Caco-2 (cell line): ENCODE measurements at regions not wholly inside any gene's neighbourhood (a gene's known extent, or its start where the extent isn't known, plus 50 kb on each side); places are given as distances from the start of the nearest gene placed in this dataset.

Source experiments
- BruUV-seq: library from RNA; stranded (reverse); fragments of 400-500 nt; replicated peaks from 2 replicates; lab custom pipeline; 2021; lab: Mats Ljungman, UMichigan
- CTCF ChIA-PET: fragments of 300-600 bp; sonication (Branson Sonifier 250); formaldehyde crosslinking; loops from one replicate; lab custom pipeline; 2022; ENCODE audit warnings: antibody characterized with exemption; lab: Charles Lee
- POLR2A ChIA-PET: fragments of 300-600 bp; sonication (Branson Sonifier 250); formaldehyde crosslinking; loops from one replicate; lab custom pipeline; 2022; ENCODE audit warnings: antibody characterized with exemption; lab: Charles Lee
- DNase-seq, 2 experiments: peaks; one replicate each; pipeline versions ENCODE4 v3.0.0 to v3.0.0-alpha.2; 2020 to 2022
- H3K27me3 ChIP-seq: replicated peaks from 2 replicates; pipeline ENCODE4 v1.6.0; 2011; ENCODE audit warnings: low read length; ENCODE audit not compliant: control insufficient read depth, insufficient read depth
- H3K36me3 ChIP-seq: 2 replicates; pipeline ENCODE4 v1.5.1; 2011; ENCODE audit warnings: low read length; ENCODE audit not compliant: control insufficient read depth, insufficient read depth
- H3K4me1 ChIP-seq: fragments of 250-450 bp; sonication (Bioruptor Pico); 2 replicates; pipeline ENCODE4 v1.5.1; 2020; ENCODE audit warnings: mild to moderate bottlenecking
- H3K4me3 ChIP-seq: 2 replicates; pipeline ENCODE4 v1.5.1; 2011; ENCODE audit warnings: low read depth, mild to moderate bottlenecking, control low read depth, low read length
- H3K9me3 ChIP-seq: fragments of 250-450 bp; sonication (Bioruptor Pico); 2 replicates; pipeline ENCODE4 v1.5.1; 2020; ENCODE audit warnings: mild to moderate bottlenecking, moderate library complexity
- H3K27ac Mint-ChIP-seq: one replicate; pipeline ENCODE4 v1.8.0; 2022; ENCODE audit warnings: mixed read lengths; ENCODE audit not compliant: unreplicated experiment
- H3K27me3 Mint-ChIP-seq: one replicate; pipeline ENCODE4 v1.8.0; 2022; ENCODE audit warnings: mixed read lengths; ENCODE audit not compliant: insufficient read depth, unreplicated experiment
- H3K36me3 Mint-ChIP-seq: one replicate; pipeline ENCODE4 v1.8.0; 2022; ENCODE audit warnings: mild to moderate bottlenecking, mixed read lengths; ENCODE audit not compliant: insufficient read depth, unreplicated experiment
- H3K4me1 Mint-ChIP-seq: one replicate; pipeline ENCODE4 v1.8.0; 2022; ENCODE audit warnings: low read depth, mixed read lengths; ENCODE audit not compliant: unreplicated experiment
- H3K4me3 Mint-ChIP-seq: one replicate; pipeline ENCODE4 v1.8.0; 2022; ENCODE audit warnings: mild to moderate bottlenecking, moderate library complexity, mixed read lengths; ENCODE audit not compliant: unreplicated experiment
- H3K9me3 Mint-ChIP-seq: one replicate; pipeline ENCODE4 v1.8.0; 2022; ENCODE audit warnings: mixed read lengths; ENCODE audit not compliant: unreplicated experiment
- intact Hi-C: fragments of 100-400 bp; cut with micrococcal nuclease; formaldehyde crosslinking; loops from one replicate; pipeline ENCODE4 v1.10.0; 2022; ENCODE audit not compliant: unreplicated experiment
- TF ChIP-seq, protein P1 (sequence below), 2 experiments: fragments of 200-600 bp in 1 of 2; IDR thresholded peaks; 1 replicate in 1 of 2; 2 replicates in 1 of 2; pipeline versions ENCODE4 v1.5.1 to v1.8.0; 2011 to 2022; ENCODE audit warnings: antibody characterized with exemption in 1 of 2, control low read depth in 1 of 2, inconsistent platforms in 1 of 2, low read depth in 1 of 2, low read length in 1 of 2, mild to moderate bottlenecking in 1 of 2, moderate library complexity in 1 of 2; ENCODE audit not compliant: insufficient read depth in 1 of 2, severe bottlenecking in 1 of 2, unreplicated experiment in 1 of 2

DNA sequence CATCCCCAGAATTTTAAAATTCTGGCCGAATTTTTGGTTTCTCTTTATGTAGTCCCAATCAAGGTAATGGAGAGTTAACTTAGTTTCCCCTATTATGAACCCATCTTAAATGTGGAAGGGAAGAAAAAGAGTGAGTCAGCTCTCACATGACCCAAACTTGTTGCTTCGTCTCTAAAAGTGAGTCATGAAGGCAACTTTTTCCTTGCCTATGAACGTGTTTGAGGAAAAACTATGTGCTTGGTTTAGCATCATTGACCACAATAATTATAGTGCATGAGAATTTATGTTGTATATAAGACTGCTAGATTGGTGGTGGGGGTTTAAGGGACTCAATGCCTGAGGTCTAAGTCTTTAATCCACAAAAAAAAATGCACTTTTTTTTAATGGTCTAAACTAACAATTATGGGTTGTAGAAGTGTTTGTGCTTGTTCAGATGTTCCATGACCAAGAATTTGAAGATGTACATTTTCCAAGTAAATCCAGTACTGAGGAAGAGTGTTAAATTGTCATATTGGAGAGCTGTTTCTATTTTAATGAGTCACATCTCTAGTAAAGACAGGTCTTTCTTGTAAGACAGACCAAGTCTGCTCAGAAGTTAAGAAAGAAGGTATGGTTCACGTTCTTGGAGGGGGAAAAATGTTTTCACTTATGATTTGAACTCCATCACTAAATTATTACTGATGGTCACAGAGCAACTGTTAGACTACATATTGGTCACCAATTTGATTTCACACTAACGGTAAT, 409.9 kb upstream of the MARCKS start:
- no peak overlapping the region for H3K27ac Mint-ChIP-seq
- POLR2A ChIA-PET: no interaction called here

DNA sequence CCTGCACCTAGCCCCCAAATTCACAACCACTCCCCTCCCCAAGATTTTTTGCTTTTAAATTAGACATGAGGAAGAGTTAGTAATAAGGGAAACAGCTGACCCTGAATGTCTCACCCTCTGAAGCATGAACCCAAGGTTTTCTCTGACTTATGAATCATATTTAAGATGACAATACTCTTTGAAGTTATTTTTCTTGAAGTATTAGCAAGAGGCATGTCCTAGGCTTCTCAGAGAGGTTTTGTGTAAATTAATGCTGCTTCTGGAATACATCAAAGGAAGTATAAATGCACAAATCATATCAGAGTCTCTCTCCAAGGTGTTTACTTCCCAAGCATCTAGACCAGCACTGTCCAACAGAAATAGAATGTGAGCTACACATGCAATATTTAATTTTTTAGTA, 408.1 kb upstream of the MARCKS start:
- POLR2A ChIA-PET: no interaction called here
- CTCF ChIA-PET: no interaction called here
- DNase-seq: no peak
- no peaks in the 10 kb centered on the region for H3K36me3 ChIP-seq
- no peak overlapping the region for H3K4me3 Mint-ChIP-seq
- no peaks in the 10 kb centered on the region for H3K36me3 Mint-ChIP-seq
- TF ChIP-seq, protein P1, sequence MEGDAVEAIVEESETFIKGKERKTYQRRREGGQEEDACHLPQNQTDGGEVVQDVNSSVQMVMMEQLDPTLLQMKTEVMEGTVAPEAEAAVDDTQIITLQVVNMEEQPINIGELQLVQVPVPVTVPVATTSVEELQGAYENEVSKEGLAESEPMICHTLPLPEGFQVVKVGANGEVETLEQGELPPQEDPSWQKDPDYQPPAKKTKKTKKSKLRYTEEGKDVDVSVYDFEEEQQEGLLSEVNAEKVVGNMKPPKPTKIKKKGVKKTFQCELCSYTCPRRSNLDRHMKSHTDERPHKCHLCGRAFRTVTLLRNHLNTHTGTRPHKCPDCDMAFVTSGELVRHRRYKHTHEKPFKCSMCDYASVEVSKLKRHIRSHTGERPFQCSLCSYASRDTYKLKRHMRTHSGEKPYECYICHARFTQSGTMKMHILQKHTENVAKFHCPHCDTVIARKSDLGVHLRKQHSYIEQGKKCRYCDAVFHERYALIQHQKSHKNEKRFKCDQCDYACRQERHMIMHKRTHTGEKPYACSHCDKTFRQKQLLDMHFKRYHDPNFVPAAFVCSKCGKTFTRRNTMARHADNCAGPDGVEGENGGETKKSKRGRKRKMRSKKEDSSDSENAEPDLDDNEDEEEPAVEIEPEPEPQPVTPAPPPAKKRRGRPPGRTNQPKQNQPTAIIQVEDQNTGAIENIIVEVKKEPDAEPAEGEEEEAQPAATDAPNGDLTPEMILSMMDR (IDR thresholded peaks at IDR 0.05; ENCODE audit: insufficient read depth in 1 of 2, low read depth in 1 of 2, low read length in 1 of 2, severe bottlenecking in 1 of 2, unreplicated experiment in 1 of 2): no peak
- no peak overlapping the region for H3K4me3 ChIP-seq
- H3K4me1 ChIP-seq: no peaks in the 10 kb centered on the region
- H3K27me3 Mint-ChIP-seq: no peaks in the 10 kb centered on the region
- H3K9me3 Mint-ChIP-seq: no peaks in the 10 kb centered on the region
- no peak overlapping the region for H3K27ac Mint-ChIP-seq
- H3K4me1 Mint-ChIP-seq: no peaks in the 10 kb centered on the region
- H3K9me3 ChIP-seq: no peaks in the 10 kb centered on the region
- no peaks in the 10 kb centered on the region for H3K27me3 ChIP-seq
- BruUV-seq: no TSS peak
- intact Hi-C loops: no loop called here

More for the DNA sequence above, 409.9 kb upstream of the MARCKS start:
- intact Hi-C loops: no loop called here
- no peaks in the 10 kb centered on the region for H3K36me3 Mint-ChIP-seq
- Histone ChIP-seq H3K9me3 (no peaks in the 10 kb centered on the region), H3K36me3 (no peaks in the 10 kb centered on the region), H3K4me1 (no peaks in the 10 kb centered on the region), H3K4me3 (no peak overlapping the region), H3K27me3 (no peaks in the 10 kb centered on the region)
- H3K9me3 Mint-ChIP-seq: no peaks in the 10 kb centered on the region
- H3K4me3 Mint-ChIP-seq: no peak overlapping the region
- H3K27me3 Mint-ChIP-seq: no peaks in the 10 kb centered on the region
- CTCF ChIA-PET: no interaction called here
- H3K4me1 Mint-ChIP-seq: no peaks in the 10 kb centered on the region
- DNase-seq: no peak
- TF ChIP-seq, protein P1 (IDR thresholded peaks at IDR 0.05; ENCODE audit: insufficient read depth in 1 of 2, low read depth in 1 of 2, low read length in 1 of 2, severe bottlenecking in 1 of 2, unreplicated experiment in 1 of 2): no peak
- BruUV-seq: no TSS peak

DNA sequence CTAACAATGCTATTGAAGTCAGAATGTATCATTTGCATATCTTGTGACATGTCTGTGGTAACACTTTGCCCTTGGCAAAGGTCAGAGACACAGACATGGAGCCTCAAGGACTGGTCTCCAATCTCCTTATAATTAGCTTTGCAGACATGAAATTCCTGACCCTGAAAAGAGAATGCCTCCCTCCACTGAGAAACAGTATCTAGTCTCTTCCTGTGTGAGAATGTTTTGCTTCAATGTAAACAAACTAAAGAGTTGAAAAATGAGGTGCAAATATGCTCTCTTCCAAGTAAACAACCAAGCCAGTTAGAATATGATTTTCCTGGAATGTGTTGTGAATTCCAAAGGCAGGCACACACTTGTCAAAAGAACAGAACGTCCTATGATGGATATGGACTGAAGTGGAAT, 407.1 kb upstream of the MARCKS start:
- no TSS peak for BruUV-seq
- CTCF ChIA-PET: no interaction called here
- no peak overlapping the region for H3K4me3 ChIP-seq
- no peaks in the 10 kb centered on the region for H3K36me3 ChIP-seq
- no peaks in the 10 kb centered on the region for H3K27me3 Mint-ChIP-seq
- H3K27me3 ChIP-seq: no peaks in the 10 kb centered on the region
- no peak overlapping the region for H3K4me3 Mint-ChIP-seq
- POLR2A ChIA-PET: no interaction called here
- intact Hi-C loops: no loop called here
- DNase-seq: no peak
- H3K4me1 Mint-ChIP-seq: no peaks in the 10 kb centered on the region
- no peaks in the 10 kb centered on the region for H3K4me1 ChIP-seq
- no peaks in the 10 kb centered on the region for H3K9me3 Mint-ChIP-seq
- H3K9me3 ChIP-seq: no peaks in the 10 kb centered on the region
- no peak overlapping the region for H3K27ac Mint-ChIP-seq
- TF ChIP-seq, protein P1 (IDR thresholded peaks at IDR 0.05; ENCODE audit: insufficient read depth in 1 of 2, low read depth in 1 of 2, low read length in 1 of 2, severe bottlenecking in 1 of 2, unreplicated experiment in 1 of 2): no peak
- no peaks in the 10 kb centered on the region for H3K36me3 Mint-ChIP-seq
